ENCODE measurements at regions not wholly inside any gene's neighbourhood (a gene's known extent, or its start where the extent isn't known, plus 50 kb on each side); places are given as distances from the start of the nearest gene placed in this dataset.
"Not testable (repeated sequence)": the region's sequence is repeated elsewhere in the genome, so short reads cannot be mapped to it uniquely, and the experiment has no call there.

DNA sequence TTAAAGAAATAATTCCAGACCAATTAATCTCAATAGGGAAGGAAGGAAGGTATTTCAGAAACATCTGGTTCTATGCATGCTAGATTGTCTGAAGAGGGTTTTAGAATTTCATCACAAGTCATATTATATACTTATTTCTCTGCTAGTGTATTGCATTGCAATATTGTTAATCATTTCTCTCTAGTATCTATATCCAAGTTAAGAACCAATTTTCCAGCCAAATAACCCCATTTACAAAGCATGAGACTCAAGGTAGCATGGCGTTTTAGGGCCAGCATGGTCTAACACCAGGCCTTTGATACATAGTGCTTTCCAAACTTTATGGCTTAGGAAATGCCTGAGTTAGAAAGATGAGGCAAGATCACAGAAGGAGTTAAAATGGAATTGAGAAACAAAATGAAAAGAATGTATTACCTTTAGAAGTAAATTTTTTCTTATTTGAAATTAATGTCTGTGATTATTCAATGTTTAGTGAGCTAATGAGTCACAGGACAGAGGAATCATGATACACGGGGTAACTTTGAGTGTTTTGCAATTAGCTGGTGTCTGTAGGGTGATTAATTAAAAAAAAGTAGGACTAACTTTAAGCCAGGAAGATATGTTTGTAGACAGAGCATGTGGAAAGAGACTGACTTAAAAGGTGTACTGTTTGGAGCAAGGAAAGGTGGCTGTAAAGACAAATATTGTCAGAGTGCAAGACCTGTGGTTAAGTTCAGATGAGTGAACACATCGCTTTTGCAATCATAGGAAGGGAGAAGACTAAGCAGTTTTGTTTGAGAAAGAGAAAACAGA lies 1006.2 kb upstream of the CITED2 start:
- DNase-seq (ENCODE audit: low spot score), result no peak
- in situ Hi-C loops (cut with MboI; ENCODE audit: low sequenced_read_pairs, unreplicated experiment), result no loop called here
- TF ChIP-seq, protein P1, sequence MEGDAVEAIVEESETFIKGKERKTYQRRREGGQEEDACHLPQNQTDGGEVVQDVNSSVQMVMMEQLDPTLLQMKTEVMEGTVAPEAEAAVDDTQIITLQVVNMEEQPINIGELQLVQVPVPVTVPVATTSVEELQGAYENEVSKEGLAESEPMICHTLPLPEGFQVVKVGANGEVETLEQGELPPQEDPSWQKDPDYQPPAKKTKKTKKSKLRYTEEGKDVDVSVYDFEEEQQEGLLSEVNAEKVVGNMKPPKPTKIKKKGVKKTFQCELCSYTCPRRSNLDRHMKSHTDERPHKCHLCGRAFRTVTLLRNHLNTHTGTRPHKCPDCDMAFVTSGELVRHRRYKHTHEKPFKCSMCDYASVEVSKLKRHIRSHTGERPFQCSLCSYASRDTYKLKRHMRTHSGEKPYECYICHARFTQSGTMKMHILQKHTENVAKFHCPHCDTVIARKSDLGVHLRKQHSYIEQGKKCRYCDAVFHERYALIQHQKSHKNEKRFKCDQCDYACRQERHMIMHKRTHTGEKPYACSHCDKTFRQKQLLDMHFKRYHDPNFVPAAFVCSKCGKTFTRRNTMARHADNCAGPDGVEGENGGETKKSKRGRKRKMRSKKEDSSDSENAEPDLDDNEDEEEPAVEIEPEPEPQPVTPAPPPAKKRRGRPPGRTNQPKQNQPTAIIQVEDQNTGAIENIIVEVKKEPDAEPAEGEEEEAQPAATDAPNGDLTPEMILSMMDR (IDR thresholded peaks at IDR 0.05; ENCODE audit: borderline replicate concordance, control extremely low read depth, extremely low read depth, insufficient read depth, missing control alignments), result no peak

DNA sequence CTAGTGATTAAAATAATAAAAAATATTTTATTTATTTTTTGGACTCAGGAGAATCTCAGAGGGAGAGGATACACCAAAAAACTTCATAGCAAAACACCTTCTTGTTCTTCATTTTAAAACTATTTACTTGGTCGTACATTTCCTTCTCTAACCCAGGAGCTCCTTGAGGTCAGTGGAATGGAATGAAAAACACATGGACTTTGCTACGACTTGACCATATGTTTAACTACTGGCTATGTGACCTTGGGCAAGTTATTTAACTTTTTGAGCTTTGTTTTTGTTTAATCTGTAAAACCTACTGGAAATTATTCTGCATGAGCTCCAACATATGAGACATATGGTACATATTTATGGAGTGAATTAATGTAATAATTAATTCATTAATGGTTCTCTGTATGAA lies 1005.5 kb upstream of the CITED2 start:
- in situ Hi-C loops (cut with MboI; ENCODE audit: low sequenced_read_pairs, unreplicated experiment), result no loop called here
- no peak for DNase-seq (ENCODE audit: low spot score)
- TF ChIP-seq, protein P1 (IDR thresholded peaks at IDR 0.05; ENCODE audit: borderline replicate concordance, control extremely low read depth, extremely low read depth, insufficient read depth, missing control alignments), result no peak

DNA sequence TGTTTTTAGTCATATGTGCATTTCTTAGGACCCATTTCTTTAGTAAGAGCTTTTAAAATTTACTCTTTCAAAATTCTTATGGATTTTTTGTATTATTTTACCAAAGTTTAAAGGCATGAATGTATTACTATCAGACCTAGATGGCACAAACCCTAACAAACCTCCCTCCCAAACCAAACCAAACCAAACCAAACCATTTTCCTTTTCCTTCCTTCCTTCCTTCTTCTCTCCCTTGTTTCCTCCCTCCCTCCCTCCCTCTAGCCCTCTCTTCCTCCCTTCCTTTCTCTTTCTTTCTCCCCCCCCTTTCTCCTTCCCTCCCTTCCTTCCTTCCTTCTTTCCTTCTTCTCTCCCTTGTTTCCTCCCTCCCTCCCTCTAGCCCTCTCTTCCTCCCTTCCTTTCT lies 1001.8 kb upstream of the CITED2 start:
- in situ Hi-C loops (cut with MboI; ENCODE audit: low sequenced_read_pairs, unreplicated experiment), result no loop called here
- TF ChIP-seq, protein P1 (IDR thresholded peaks at IDR 0.05; ENCODE audit: borderline replicate concordance, control extremely low read depth, extremely low read depth, insufficient read depth, missing control alignments), result no peak
- DNase-seq (ENCODE audit: low spot score), result no peak

DNA sequence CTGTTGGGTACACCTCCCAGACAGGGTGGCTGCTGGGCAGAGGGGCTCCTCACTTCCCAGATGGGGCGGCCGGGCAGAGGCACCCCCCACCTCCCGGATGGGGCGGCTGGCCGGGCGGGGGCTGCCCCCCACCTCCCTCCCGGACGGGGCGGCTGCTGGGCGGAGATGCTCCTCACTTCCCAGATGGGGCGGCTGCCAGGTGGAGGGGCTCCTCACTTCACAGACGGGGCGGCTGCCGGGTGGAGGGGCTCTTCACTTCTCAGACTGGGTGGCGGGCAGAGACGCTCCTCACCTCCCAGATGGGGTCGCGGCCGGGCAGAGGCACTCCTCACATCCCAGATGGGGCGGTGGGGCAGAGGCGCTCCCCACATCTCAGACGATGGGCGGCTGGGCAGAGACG lies 999.3 kb upstream of the CITED2 start:
- DNase-seq (ENCODE audit: low spot score); in situ Hi-C loops (cut with MboI; ENCODE audit: low sequenced_read_pairs, unreplicated experiment): not testable (repeated sequence)

DNA sequence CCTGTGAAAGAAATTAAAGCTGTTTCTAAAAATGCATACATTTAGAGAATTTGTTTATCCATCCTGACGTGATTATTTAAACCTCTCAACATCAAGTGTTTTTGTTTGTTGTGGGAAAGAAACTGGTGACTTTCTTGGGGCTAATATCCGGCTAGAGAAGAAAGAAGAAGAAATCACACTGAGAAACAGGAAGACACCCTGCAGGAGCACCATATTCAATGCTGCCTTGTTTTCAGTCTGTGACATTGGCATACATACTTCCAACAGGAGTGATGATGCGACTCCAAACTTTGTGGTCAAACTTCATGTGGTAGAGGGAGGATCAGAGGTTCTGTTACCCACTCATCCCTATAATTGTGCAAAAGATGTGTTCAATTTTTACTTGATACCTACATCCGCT lies 997.6 kb upstream of the CITED2 start:
- in situ Hi-C loops (cut with MboI; ENCODE audit: low sequenced_read_pairs, unreplicated experiment), result no loop called here
- TF ChIP-seq, protein P1 (IDR thresholded peaks at IDR 0.05; ENCODE audit: borderline replicate concordance, control extremely low read depth, extremely low read depth, insufficient read depth, missing control alignments), result no peak
- DNase-seq (ENCODE audit: low spot score), result no peak

DNA sequence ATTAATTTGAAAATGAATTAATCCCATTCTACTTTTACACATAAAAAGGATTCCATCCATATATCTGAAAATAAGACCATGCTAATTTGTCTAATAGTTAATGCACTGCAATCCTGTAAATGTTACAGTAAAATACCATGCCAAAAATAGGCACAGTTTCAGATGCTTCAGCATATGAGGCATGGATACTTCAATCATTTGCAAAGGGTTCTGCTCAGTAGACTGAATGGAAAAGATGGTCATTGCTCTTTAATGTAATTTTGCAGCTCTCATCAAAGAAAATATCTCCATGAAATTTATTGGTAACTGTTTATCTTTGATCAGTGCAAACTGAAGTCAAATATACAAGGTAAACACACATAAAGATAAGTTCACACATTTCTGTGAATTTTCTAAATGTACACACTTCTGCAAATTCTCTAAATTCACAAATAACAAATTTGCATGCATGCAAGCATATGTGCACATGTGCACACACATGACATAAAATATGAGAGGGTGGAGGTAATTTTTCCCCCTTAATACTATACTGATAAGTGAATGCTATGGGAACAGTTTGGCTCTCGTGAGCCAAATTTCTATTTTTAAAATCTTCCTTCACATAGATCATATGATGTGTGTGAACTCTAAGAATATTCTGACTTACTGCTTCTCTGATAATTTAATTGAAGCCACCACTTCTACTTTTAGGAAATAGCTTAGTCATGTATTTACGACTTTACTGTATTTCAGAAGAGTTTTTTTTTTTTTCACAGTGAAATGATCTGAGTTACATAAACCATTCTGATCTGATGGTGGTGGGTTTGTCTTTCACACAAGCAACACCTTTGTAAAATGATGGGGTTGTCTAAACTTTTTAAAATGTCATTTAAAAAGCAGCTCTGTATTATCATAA lies 996.8 kb upstream of the CITED2 start:
- TF ChIP-seq, protein P1 (IDR thresholded peaks at IDR 0.05; ENCODE audit: borderline replicate concordance, control extremely low read depth, extremely low read depth, insufficient read depth, missing control alignments), result no peak
- no peak for DNase-seq (ENCODE audit: low spot score)
- in situ Hi-C loops (cut with MboI; ENCODE audit: low sequenced_read_pairs, unreplicated experiment), result no loop called here

DNA sequence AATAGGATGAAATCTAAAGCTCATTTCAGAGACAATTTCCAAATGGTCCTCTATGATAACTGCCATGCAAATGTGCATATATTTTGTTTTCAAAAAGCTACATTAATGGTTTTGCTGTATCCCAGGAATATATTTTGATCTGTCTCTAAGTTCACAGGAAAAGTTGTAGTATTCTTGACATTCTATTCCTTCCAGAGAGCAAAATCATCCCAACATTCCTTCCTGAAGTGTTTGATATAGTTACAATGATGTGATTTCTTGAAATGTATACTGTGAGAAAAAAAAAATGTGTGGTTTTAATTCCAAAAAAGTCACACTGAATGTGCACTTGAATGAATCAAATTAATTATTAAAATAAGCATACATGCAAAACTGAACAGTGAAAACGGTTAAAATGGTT lies 996.0 kb upstream of the CITED2 start:
- TF ChIP-seq, protein P1 (IDR thresholded peaks at IDR 0.05; ENCODE audit: borderline replicate concordance, control extremely low read depth, extremely low read depth, insufficient read depth, missing control alignments), result no peak
- in situ Hi-C loops (cut with MboI; ENCODE audit: low sequenced_read_pairs, unreplicated experiment), result no loop called here
- DNase-seq (ENCODE audit: low spot score), result no peak
